ENCODE measurements at regions not wholly inside any gene's neighbourhood (a gene's known extent, or its start where the extent isn't known, plus 50 kb on each side); places are given as distances from the start of the nearest gene placed in this dataset.

DNA sequence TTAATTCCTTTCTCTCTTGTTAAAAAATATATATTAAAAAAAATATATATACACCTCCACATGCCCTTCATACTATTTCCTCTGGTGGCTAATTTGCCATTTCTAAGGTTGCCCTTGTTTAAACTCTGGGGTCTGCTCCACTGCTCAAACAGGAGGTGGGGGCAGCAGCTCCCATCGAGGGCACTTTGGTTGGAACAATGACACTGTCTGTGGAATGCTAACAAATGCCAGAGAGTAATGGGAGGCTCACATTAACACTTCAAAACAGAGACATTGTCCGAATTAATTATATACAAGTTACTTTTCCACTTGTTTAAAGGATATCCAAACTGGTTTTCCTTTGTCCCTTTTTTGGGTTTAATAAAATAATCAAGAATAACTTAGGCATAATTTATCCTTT is 58.8 kb upstream of the CD302 start:
- Histone ChIP-seq H3K4me2 (ENCODE audit: low read depth, low read length) (no peak overlapping the region), H3K9ac (ENCODE audit: insufficient read depth, low read depth, low read length) (no peak overlapping the region), H3K27ac (ENCODE audit: extremely low read length, insufficient read depth, low read length) (no peak overlapping the region), H3K4me3 (replicated peaks in 1 of 3; ENCODE audit: insufficient read depth in 1 of 3, low read depth in 2 of 3, low read length in 3 of 3) (no peak overlapping the region), H3K4me1 (ENCODE audit: insufficient read depth, low read length) (no peaks in the 10 kb centered on the region), H2AFZ (ENCODE audit: low read length) (no peak overlapping the region), H3K79me2 (ENCODE audit: insufficient read depth, low read length) (no peaks in the 10 kb centered on the region), H3K9me3 (ENCODE audit: low read length) (no peaks in the 10 kb centered on the region), H3K36me3 (replicated peaks in 1 of 2; ENCODE audit: control insufficient read depth in 1 of 2, insufficient read depth in 2 of 2, low read length in 2 of 2) (no peaks in the 10 kb centered on the region), H3K27me3 (ENCODE audit: control insufficient read depth in 1 of 2, insufficient read depth in 2 of 2, low read length in 2 of 2) (no peaks in the 10 kb centered on the region), H4K20me1 (ENCODE audit: insufficient read depth, low read length) (no peaks in the 10 kb centered on the region)
- POLR2A ChIA-PET, result no interaction called here
- FAIRE-seq (no peak), ATAC-seq (no peak), DNase-seq (ENCODE audit: low spot score) (no peak)
- intact Hi-C loops (cut with micrococcal nuclease; ENCODE audit: unreplicated experiment) (no loop called here), in situ Hi-C loops (cut with HindIII; ENCODE audit: extremely low pct_ligation_motif_present, low pct_unique_long_range_greater_than_20kb) (no loop called here)
- no TSS peak for BruUV-seq (replicated peaks)
- CTCF ChIA-PET (ENCODE audit: low intra/inter-chr PET ratio, low total read pairs), result no interaction called here
- 7% methylated on average over 2 of the region's 2 CpGs for WGBS (ENCODE audit: low lambda C conversion rate)
- TF ChIP-seq GTF3A (CRISPR knock-in tag; conservative IDR thresholded peaks at IDR 0.05) (no peak), ZNF441 (CRISPR knock-in tag; IDR thresholded peaks at IDR 0.05; ENCODE audit: borderline replicate concordance) (no peak), BCL6 (CRISPR knock-in tag; IDR thresholded peaks at IDR 0.05) (no peak), ZBTB1 (CRISPR knock-in tag; IDR thresholded peaks at IDR 0.05; ENCODE audit: borderline replicate concordance) (no peak), TAF1 (CRISPR knock-in tag; IDR thresholded peaks at IDR 0.05) (no peak)
- TF ChIP-seq, protein P1, sequence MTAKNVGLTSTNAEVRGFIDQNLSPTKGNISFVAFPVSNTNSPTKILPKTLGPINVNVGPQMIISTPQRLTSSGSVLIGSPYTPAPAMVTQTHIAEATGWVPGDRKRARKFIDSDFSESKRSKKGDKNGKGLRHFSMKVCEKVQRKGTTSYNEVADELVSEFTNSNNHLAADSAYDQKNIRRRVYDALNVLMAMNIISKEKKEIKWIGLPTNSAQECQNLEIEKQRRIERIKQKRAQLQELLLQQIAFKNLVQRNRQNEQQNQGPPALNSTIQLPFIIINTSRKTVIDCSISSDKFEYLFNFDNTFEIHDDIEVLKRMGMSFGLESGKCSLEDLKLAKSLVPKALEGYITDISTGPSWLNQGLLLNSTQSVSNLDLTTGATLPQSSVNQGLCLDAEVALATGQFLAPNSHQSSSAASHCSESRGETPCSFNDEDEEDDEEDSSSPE (CRISPR knock-in tag; IDR thresholded peaks at IDR 0.05), result no peak
- TF ChIP-seq, protein P2, sequence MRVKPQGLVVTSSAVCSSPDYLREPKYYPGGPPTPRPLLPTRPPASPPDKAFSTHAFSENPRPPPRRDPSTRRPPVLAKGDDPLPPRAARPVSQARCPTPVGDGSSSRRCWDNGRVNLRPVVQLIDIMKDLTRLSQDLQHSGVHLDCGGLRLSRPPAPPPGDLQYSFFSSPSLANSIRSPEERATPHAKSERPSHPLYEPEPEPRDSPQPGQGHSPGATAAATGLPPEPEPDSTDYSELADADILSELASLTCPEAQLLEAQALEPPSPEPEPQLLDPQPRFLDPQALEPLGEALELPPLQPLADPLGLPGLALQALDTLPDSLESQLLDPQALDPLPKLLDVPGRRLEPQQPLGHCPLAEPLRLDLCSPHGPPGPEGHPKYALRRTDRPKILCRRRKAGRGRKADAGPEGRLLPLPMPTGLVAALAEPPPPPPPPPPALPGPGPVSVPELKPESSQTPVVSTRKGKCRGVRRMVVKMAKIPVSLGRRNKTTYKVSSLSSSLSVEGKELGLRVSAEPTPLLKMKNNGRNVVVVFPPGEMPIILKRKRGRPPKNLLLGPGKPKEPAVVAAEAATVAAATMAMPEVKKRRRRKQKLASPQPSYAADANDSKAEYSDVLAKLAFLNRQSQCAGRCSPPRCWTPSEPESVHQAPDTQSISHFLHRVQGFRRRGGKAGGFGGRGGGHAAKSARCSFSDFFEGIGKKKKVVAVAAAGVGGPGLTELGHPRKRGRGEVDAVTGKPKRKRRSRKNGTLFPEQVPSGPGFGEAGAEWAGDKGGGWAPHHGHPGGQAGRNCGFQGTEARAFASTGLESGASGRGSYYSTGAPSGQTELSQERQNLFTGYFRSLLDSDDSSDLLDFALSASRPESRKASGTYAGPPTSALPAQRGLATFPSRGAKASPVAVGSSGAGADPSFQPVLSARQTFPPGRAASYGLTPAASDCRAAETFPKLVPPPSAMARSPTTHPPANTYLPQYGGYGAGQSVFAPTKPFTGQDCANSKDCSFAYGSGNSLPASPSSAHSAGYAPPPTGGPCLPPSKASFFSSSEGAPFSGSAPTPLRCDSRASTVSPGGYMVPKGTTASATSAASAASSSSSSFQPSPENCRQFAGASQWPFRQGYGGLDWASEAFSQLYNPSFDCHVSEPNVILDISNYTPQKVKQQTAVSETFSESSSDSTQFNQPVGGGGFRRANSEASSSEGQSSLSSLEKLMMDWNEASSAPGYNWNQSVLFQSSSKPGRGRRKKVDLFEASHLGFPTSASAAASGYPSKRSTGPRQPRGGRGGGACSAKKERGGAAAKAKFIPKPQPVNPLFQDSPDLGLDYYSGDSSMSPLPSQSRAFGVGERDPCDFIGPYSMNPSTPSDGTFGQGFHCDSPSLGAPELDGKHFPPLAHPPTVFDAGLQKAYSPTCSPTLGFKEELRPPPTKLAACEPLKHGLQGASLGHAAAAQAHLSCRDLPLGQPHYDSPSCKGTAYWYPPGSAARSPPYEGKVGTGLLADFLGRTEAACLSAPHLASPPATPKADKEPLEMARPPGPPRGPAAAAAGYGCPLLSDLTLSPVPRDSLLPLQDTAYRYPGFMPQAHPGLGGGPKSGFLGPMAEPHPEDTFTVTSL (CRISPR knock-in tag; IDR thresholded peaks at IDR 0.05; ENCODE audit: borderline replicate concordance), result no peak

Data from HepG2 (cell line).